Transverse colon (tissue), 4 donors: ENCODE measurements at regions not wholly inside any gene's neighbourhood (a gene's known extent, or its start where the extent isn't known, plus 50 kb on each side); places are given as distances from the start of the nearest gene placed in this dataset.

Experiments
- DNase-seq: peaks from one replicate; pipeline ENCODE4 v3.0.0-alpha.2; 2019
- H3K27ac ChIP-seq, 4 donors: fragments of 200-600 bp; sonication (generic); 2 replicates each; pipeline ENCODE4 v1.5.1; 2016 to 2018; ENCODE audit warnings: inconsistent platforms in 4 of 4
- H3K27me3 ChIP-seq: fragments of 200-600 bp; sonication (generic); 2 replicates; pipeline ENCODE4 v1.5.1; 2017; ENCODE audit warnings: inconsistent platforms
- H3K36me3 ChIP-seq, 4 donors: fragments of 200-600 bp; sonication (generic); 2 replicates each; pipeline ENCODE4 v1.5.1; 2017 to 2019; ENCODE audit warnings: inconsistent platforms in 4 of 4
- H3K4me1 ChIP-seq, 4 donors: fragments of 200-600 bp; sonication (generic); 2 replicates each; pipeline ENCODE4 v1.5.1; 2017 to 2020; ENCODE audit warnings: inconsistent platforms in 4 of 4
- H3K4me3 ChIP-seq, 4 donors: fragments of 200-600 bp; sonication (generic); 1 replicate in 1 of 4; 2 replicates in 3 of 4; pipeline versions ENCODE4 v1.5.1 to v1.6.1; 2017 to 2019; ENCODE audit warnings: inconsistent platforms in 4 of 4
- H3K9me3 ChIP-seq, 2 donors: fragments of 200-600 bp; sonication (generic); 2 replicates each; pipeline ENCODE4 v1.5.1; 2017 to 2019; ENCODE audit warnings: inconsistent platforms in 2 of 2
- EP300 ChIP-seq: sonication (generic); formaldehyde crosslinking; IDR thresholded peaks from one replicate; pipeline ENCODE4 v1.6.1; 2017; ENCODE audit warnings: antibody characterized with exemption, low read depth
- POLR2A ChIP-seq: fragments of 450-650 bp; IDR thresholded peaks from one replicate; pipeline ENCODE4 v1.6.1; 2016; ENCODE audit warnings: antibody characterized with exemption, mild to moderate bottlenecking, moderate library complexity
- POLR2AphosphoS5 ChIP-seq, 3 donors: sonication (generic); formaldehyde crosslinking; IDR thresholded peaks; one replicate each; pipeline ENCODE4 v1.6.1; 2016; ENCODE audit warnings: antibody characterized with exemption in 3 of 3
- WGBS, 2 donors: methylation state at CpG; one replicate each; pipeline ENCODE4 v1.1.5; 2018; ENCODE audit warnings: low coverage in 1 of 2; 5-methylcytosine and 5-hydroxymethylcytosine counted together
- in situ Hi-C, 4 donors: fragments of 200-750 bp; cut with MboI; loops; one replicate each; pipeline versions ENCODE4 v1.15.0 to v1.15.1; 2017; ENCODE audit warnings: low sequenced_read_pairs in 3 of 4, low pct_ligation_motif_present in 1 of 4, low pct_unique_long_range_greater_than_20kb in 1 of 4
- intact Hi-C: fragments of 100-400 bp; cut with DNase I; formaldehyde crosslinking; loops from one replicate; pipeline ENCODE4 v1.15.1; 2023; ENCODE audit warnings: low total_unique reads
- TF ChIP-seq, protein P1 (sequence below), 5 experiments: fragments of 200-600 bp in 3 of 5; fragments of 450-650 bp in 2 of 5; sonication (generic) in 3 of 5; IDR thresholded peaks; 1 replicate in 2 of 5; 2 replicates in 3 of 5; pipeline ENCODE4 v1.5.1; 2016 to 2017; ENCODE audit warnings: antibody characterized with exemption in 5 of 5, inconsistent platforms in 3 of 5, mild to moderate bottlenecking in 2 of 5, moderate library complexity in 1 of 5

DNA sequence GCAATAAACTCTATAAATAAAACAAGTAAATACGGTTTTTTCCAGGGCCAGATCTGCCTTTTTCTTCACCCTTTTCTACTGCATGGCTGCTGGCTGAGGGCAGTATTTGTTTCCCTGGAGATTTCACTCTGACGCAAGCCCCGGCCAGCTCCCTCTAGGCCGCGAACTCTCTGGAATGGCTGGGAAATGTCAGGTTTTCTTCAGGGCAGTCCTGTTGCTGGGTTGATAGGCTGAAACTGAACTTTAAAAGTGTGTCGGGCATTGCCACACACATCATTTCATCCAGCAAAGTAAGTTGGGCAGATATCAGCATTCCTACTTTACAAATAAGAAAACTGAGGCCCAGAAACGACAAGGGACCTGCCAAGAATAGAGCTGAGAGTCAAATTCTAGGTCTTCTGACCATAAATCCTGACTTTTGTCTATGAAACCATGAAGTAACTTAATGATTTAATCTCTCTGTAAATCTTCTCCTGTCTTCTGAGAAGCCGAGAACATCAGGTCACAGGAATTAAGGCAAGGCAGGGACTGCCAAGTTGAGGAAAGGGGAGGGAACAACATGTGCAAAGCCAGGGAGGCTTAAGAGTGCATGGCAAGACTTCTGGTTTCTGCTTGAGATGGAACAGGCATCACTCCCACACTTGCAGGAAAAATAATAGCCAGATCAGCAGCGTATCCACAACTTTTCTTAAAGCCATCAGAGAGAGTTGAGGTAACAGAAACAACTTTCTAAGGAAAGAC, 205.0 kb upstream of the CCDC196 start:
- in situ Hi-C loops (no loop called here), intact Hi-C loops (no loop called here)
- Histone ChIP-seq H3K4me1 (no peaks in the 10 kb centered on the region), H3K4me3 (no peak overlapping the region), H3K27ac (peak overlapping the region in 3 of 4 donors; percentile 12 to 58 (median 47)), H3K36me3 (no peaks in the 10 kb centered on the region), H3K27me3 (no peaks in the 10 kb centered on the region), H3K9me3 (no peaks in the 10 kb centered on the region)
- 74 to 77% methylated on average over 7 to 9 of the region's 9 CpGs for WGBS, 2 donors
- no peak for DNase-seq
- TF ChIP-seq POLR2AphosphoS5 (IDR thresholded peaks at IDR 0.05) (peak in 2 of 3 donors; percentile 9 to 41), EP300 (no peak)

DNA sequence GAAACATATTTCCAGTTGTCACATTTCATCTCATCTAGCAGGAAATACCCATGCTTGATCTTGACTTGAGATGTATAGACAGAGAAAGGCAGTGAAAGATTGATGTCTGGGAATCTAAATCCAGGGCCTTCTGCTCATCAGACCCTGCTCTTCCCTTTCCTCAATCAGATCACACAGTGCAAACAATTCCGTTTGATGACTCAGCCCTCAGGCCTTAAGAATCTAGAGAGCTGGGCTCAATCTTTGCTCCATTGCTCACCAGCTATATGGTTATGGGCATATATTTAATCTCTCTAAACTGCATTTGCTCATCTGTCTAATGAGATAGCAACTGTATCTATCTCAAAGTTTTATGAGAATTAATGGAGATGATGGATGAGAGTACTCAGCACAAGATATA, 201.8 kb upstream of the CCDC196 start:
- Histone ChIP-seq H3K4me3 (no peak overlapping the region), H3K4me1 (no peaks in the 10 kb centered on the region), H3K27me3 (no peaks in the 10 kb centered on the region), H3K36me3 (no peaks in the 10 kb centered on the region), H3K27ac (no peak overlapping the region), H3K9me3 (no peaks in the 10 kb centered on the region)
- intact Hi-C loops: no loop called here
- DNase-seq: no peak
- no peak for TF ChIP-seq POLR2A
- TF ChIP-seq EP300: no peak
- no peak for TF ChIP-seq POLR2AphosphoS5 (IDR thresholded peaks at IDR 0.05)
- TF ChIP-seq, protein P1, sequence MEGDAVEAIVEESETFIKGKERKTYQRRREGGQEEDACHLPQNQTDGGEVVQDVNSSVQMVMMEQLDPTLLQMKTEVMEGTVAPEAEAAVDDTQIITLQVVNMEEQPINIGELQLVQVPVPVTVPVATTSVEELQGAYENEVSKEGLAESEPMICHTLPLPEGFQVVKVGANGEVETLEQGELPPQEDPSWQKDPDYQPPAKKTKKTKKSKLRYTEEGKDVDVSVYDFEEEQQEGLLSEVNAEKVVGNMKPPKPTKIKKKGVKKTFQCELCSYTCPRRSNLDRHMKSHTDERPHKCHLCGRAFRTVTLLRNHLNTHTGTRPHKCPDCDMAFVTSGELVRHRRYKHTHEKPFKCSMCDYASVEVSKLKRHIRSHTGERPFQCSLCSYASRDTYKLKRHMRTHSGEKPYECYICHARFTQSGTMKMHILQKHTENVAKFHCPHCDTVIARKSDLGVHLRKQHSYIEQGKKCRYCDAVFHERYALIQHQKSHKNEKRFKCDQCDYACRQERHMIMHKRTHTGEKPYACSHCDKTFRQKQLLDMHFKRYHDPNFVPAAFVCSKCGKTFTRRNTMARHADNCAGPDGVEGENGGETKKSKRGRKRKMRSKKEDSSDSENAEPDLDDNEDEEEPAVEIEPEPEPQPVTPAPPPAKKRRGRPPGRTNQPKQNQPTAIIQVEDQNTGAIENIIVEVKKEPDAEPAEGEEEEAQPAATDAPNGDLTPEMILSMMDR (IDR thresholded peaks at IDR 0.05): no peak
- 25 to 26% methylated on average over 1 of the region's 1 CpG for whole genome bisulfite sequencing, 2 donors
- in situ Hi-C loops: no loop called here

DNA sequence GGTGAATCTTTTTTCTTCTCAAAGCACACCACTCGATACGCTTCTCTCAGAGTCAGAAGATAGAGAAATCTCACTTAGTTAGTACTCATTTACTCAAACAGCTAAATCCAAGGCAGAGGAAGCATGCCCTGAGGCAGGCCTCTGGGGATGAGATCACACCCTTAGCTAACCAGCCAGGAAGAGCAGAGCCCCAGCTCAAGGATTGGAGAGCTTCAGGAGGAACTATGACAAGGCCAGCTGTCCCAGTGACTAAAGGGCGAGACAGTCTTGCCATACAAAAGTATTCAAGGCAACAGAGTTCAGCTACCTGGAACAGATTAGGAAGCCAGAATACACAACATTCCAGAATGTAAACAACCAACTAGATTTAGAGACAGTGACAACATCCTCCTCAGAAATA, 197.7 kb upstream of the CCDC196 start:
- WGBS, 2 donors: 93 to 100% methylated on average over 1 to 3 of the region's 3 CpGs
- Histone ChIP-seq H3K4me1 (no peaks in the 10 kb centered on the region), H3K4me3 (no peak overlapping the region), H3K27me3 (no peaks in the 10 kb centered on the region), H3K9me3 (no peaks in the 10 kb centered on the region), H3K27ac (no peak overlapping the region), H3K36me3 (no peaks in the 10 kb centered on the region)
- in situ Hi-C loops (no loop called here), intact Hi-C loops (no loop called here)
- no peak for DNase-seq
- TF ChIP-seq EP300: no peak
- no peak for TF ChIP-seq POLR2A
- TF ChIP-seq POLR2AphosphoS5 (IDR thresholded peaks at IDR 0.05): no peak
- TF ChIP-seq, protein P1 (IDR thresholded peaks at IDR 0.05): no peak

DNA sequence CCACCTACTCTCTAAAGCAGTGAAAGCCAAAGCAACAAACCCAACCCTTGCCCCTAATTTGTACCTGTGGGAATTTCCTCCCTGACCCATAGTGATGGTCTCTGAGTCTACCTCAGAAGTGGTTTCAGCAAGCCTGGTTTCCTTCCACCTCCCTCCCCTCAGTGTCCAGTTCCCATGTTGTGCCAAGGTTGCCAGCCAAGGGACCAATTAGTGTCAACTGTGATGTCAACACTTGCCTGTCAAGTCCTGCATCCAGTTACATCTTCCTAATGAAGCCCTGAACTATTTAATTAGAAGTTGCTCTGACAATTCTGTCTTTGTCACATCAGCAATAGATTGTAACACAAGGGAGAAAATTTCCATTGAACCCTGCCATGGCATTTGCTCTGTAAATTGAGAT, 194.4 kb upstream of the CCDC196 start:
- in situ Hi-C loops: no loop called here
- Histone ChIP-seq H3K4me3 (no peak overlapping the region), H3K36me3 (no peaks in the 10 kb centered on the region), H3K9me3 (no peaks in the 10 kb centered on the region), H3K27me3 (no peaks in the 10 kb centered on the region), H3K27ac (no peak overlapping the region), H3K4me1 (no peaks in the 10 kb centered on the region)
- DNase-seq: no peak
- intact Hi-C loops: no loop called here
- TF ChIP-seq EP300: no peak
- TF ChIP-seq, protein P1 (IDR thresholded peaks at IDR 0.05): no peak
- no peak for TF ChIP-seq POLR2AphosphoS5 (IDR thresholded peaks at IDR 0.05)
